RPMI8226 (cell line): ENCODE measurements at regions not wholly inside any gene's neighbourhood (a gene's known extent, or its start where the extent isn't known, plus 50 kb on each side); places are given as distances from the start of the nearest gene placed in this dataset.

Experiments used
- DNase-seq: peaks from one replicate; pipeline ENCODE4 v3.0.0-alpha.2; 2015

- DNase-seq: no peak
Observed at GRCh38 chr10:117638664-117639200, 96.2 kb downstream of the EMX2 start.

DNA sequence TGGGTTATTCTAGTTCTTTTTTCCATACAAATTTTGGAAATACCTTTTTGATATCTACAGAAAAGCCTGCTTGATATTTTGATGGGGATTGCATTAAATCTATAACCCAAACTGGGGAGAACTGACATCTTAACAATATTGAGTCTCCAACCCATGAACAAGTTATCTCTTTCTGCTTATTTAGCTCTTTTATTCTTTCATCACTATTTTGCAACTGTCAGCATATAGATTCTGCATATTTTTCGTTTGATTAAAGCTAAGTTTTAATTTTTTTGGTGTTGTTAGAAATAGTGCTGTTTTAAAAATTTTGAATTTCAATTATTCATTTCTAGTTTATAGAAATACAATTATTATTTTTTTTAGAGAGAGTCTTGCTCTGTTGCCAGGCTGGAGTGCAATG is 97.9 kb downstream of the EMX2 start:
- DNase-seq: no peak

- DNase-seq: no peak
Observed at GRCh38 chr10:117646718-117647117, 104.2 kb downstream of the EMX2 start.

DNA sequence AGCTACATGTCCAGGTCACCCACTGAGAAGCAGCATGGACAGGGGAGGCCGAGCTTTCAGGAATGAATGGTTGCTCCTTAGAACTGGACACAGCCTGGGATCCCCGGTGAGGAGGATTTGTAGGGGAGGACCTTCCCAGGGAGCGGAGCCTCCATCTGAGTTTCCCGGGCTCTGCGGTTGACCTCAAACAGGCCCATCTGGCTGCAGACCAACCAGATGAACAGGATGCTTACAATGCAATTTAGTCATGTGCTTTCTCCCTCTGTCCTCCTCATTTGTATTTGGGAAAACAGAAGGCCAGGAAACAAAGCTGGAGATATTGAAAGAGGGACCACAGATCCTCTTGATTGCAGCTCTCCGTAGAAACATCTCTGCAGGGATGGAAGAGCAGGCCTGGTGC is 104.8 kb downstream of the EMX2 start:
- no peak for DNase-seq

- DNase-seq: no peak
Observed at GRCh38 chr10:117651121-117651520, 108.6 kb downstream of the EMX2 start.

GRCh38 chr10:117652228-117653169 is 110.0 kb downstream of the EMX2 start:
- no peak for DNase-seq

GRCh38 chr10:117653170-117653515 is 110.6 kb downstream of the EMX2 start:
- no peak for DNase-seq

GRCh38 chr10:117654105-117654504 is 111.6 kb downstream of the EMX2 start:
- no peak for DNase-seq

DNA sequence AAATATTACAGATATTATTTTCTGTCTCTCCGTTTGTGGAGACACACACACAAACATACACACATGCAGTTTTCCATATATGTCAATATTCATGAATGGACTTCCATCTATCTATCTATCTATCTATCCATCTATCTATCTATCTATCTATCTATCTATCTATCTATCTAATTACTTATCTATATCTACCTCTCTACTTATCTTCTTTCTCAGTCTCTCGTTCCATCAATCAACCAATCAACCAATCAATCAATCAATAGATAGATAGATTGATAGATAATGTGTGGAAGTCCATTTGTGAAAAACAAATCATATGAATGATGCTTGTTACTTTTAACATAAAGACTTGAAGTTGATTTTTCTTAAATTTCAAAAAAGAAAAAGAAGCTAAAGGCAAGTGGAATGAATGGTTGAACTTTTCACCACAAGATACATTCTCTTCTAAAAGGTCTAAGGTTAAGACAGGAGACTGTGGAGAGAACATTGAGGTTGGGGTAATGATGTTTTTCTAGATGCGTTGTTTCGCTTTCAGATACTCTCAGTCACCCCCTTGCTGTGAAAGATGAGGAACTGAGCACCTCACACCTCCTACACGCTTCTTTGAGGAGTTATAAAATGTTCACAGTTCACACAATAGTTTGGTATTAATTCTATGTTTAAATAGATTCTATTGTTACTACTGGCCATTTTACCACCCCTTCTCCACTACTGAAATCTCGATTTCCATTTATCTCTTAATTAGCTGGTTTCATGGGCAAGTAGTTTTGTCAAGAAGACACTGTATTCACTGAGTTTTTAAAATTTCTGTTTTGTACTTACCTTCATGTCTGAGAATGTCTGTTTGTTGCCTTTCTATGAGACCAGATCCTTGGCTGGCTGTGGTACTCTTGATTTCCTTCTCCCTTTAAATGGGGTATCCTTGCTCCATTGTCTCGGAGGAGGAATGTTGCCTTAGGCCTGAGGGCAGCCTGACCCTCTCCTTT is 114.1 kb downstream of the EMX2 start:
- no peak for DNase-seq

GRCh38 chr10:117661316-117661715 is 118.8 kb downstream of the EMX2 start:
- DNase-seq: no peak

- DNase-seq: no peak
Observed at GRCh38 chr10:117662126-117662525, 119.6 kb downstream of the EMX2 start.

DNA sequence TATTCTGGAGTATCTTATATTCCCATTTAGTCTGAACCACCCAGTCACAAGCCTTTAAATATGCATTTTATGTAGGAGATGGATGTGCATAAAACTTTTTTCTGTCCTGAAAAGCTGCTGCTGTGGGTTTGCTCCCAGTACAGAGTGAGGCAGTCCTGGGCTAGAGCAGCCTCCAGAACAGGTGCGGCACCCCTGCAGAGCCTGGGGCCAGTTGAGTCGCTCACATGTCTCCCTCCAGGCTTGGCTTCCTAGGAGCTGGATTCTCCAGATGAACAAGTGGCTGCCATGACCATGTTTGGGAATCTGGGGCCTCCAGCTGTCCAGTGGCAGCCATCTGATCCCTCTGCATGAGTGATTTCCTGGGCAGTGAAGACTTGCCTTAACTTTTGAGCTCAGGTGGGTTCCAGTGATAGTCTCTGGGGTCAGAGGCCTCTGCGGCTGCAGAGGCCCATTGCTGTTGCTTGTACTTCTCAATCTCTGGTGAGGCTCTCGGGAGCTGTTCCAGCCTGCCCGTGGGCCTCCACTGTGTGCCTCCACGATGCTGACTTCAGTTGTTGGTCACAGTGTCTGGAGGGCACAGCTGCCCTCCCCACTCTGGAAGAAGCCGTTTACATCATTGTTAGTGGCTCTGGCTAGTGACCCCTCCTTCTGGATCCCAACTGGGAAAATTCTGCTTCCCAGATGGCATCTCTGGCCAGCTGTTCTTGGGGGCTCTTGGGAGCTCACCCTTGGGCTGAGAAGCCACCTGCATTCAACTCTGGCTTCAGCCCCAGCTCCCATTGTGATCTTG is 120.4 kb downstream of the EMX2 start:
- no peak for DNase-seq

GRCh38 chr10:117663750-117664149 is 121.2 kb downstream of the EMX2 start:
- DNase-seq: no peak

- DNase-seq: no peak
Observed at GRCh38 chr10:117664288-117664687, 121.7 kb downstream of the EMX2 start.

- no peak for DNase-seq
Observed at GRCh38 chr10:117666166-117666565, 123.6 kb downstream of the EMX2 start.

DNA sequence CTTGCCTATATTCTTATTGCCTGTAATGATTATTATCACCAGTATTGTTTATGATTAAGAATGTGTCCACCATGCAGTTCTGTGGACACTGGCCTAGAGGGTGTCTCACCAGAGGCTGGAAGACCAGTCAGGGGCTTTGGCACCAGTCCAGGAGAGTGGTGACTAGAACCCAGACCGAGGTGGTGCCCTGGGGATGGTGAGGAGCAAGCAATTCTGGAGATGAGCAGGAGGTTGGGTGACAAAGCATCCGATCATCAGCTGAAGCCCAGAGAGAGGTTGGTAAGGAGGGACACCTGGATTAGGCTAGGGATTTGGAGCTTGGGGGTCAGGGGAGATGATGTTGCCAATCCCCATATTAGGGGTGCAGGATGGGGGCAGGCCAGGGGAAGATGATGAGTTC is 124.4 kb downstream of the EMX2 start:
- DNase-seq: no peak

GRCh38 chr10:117667831-117668230 is 125.3 kb downstream of the EMX2 start:
- DNase-seq: no peak

DNA sequence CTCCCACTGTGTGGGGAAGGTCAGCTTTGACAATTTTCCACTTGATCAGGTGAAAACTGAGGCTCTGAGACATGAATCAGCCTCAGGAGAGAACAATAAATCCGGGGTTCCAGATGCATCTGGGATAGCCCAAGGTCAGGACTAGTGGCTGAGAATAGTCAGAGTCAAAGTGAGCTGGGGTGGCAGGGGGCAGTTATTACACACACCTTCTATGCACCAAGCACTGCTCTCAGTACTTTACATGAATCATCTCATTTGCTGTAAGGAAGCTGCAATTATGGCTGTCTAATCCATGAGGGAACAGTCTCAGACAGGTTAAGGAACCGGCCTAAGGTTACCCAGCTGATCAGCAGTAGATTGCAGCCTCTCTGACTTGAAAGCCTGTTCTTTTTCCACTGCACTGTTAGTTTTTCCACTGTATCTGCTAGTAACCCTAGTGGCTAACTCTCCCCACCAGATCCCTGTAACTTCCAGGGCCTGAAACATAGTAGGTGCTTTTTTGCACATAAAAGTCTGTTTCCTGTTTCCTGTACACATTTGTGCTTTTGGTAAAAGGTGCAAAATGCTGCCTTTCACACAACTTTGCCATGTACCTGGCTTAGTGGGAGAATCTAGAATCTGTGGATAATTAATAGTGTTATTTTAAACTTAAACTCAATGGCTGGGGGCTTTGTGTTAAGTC is 125.9 kb downstream of the EMX2 start:
- DNase-seq: no peak

- DNase-seq: no peak
Observed at GRCh38 chr10:117669122-117669521, 126.6 kb downstream of the EMX2 start.

GRCh38 chr10:117670116-117670904 is 127.8 kb downstream of the EMX2 start:
- DNase-seq: no peak
